ENCODE measurements at regions not wholly inside any gene's neighbourhood (a gene's known extent, or its start where the extent isn't known, plus 50 kb on each side); places are given as distances from the start of the nearest gene placed in this dataset.

- TF ChIP-seq CTCF (conservative IDR thresholded peaks at IDR 0.05 in 1 of 2, IDR thresholded peaks at IDR 0.05 in 1 of 2; ENCODE audit: low read depth in 1 of 2, low read length in 2 of 2): no peak
- TF ChIP-seq EZH2 (IDR thresholded peaks at IDR 0.05; ENCODE audit: low read length, missing control alignments): no peak
These were observed 621.9 kb upstream of the TBX3 start for GRCh38 chr12:115305867-115306266.

All from fibroblast of lung (primary cell).